DOHH2 (cell line): ENCODE measurements at regions not wholly inside any gene's neighbourhood (a gene's known extent, or its start where the extent isn't known, plus 50 kb on each side); places are given as distances from the start of the nearest gene placed in this dataset.

Experiments used
- H3F3A ChIP-seq: fragments of 200-600 bp; sonication (generic), shearing (Covaris generic); 2 replicates; pipeline ENCODE4 v1.6.0; 2016; ENCODE audit warnings: antibody characterized with exemption, mild to moderate bottlenecking; ENCODE audit not compliant: control insufficient read depth, insufficient read depth
- H3K27ac ChIP-seq: fragments of 200-600 bp; sonication (generic); 2 replicates; pipeline ENCODE4 v1.5.1; 2014; ENCODE audit warnings: low read depth, mild to moderate bottlenecking, low read length, moderate library complexity
- H3K27me3 ChIP-seq: fragments of 200-600 bp; sonication (generic); 2 replicates; pipeline ENCODE4 v1.6.1; 2014; ENCODE audit warnings: mild to moderate bottlenecking, low read length, mixed read lengths; ENCODE audit not compliant: control insufficient read depth
- H3K36me3 ChIP-seq: fragments of 200-600 bp; sonication (generic); 2 replicates; pipeline ENCODE4 v1.6.1; 2014; ENCODE audit warnings: mild to moderate bottlenecking, low read length, moderate library complexity, mixed read lengths; ENCODE audit not compliant: control insufficient read depth
- H3K4me1 ChIP-seq: fragments of 200-600 bp; sonication (generic); 2 replicates; pipeline ENCODE4 v1.6.1; 2014; ENCODE audit warnings: mild to moderate bottlenecking, low read length, mixed read lengths; ENCODE audit not compliant: control insufficient read depth
- H3K4me2 ChIP-seq: fragments of 200-600 bp; sonication (generic); 2 replicates; pipeline ENCODE4 v1.6.0; 2014; ENCODE audit warnings: mild to moderate bottlenecking, low read length, moderate library complexity
- H3K4me3 ChIP-seq: fragments of 200-600 bp; sonication (generic); 2 replicates; pipeline ENCODE4 v1.5.1; 2014; ENCODE audit warnings: mild to moderate bottlenecking, low read length, mixed read lengths
- H3K79me2 ChIP-seq: fragments of 200-600 bp; sonication (generic); 2 replicates; pipeline ENCODE4 v1.6.1; 2014; ENCODE audit warnings: mild to moderate bottlenecking, low read length, mixed read lengths; ENCODE audit not compliant: control insufficient read depth
- H3K9me2 ChIP-seq: fragments of 200-600 bp; sonication (generic); replicated peaks from 2 replicates; pipeline ENCODE4 v1.6.1; 2014; ENCODE audit warnings: mild to moderate bottlenecking, low read length, mixed read lengths; ENCODE audit not compliant: control insufficient read depth
- H3K9me3 ChIP-seq: fragments of 200-600 bp; sonication (generic); 2 replicates; pipeline ENCODE4 v1.6.1; 2014; ENCODE audit warnings: antibody characterized with exemption, low read length, mixed read lengths; ENCODE audit not compliant: control insufficient read depth, insufficient read depth
- H4K20me1 ChIP-seq: fragments of 200-600 bp; sonication (generic); 2 replicates; pipeline ENCODE4 v1.6.0; 2014; ENCODE audit warnings: low read depth, mild to moderate bottlenecking, antibody characterized with exemption, low read length, moderate library complexity; ENCODE audit not compliant: control insufficient read depth, insufficient read depth
- EZH2phosphoT487 ChIP-seq: fragments of 200-600 bp; sonication (generic); IDR thresholded peaks from 2 replicates; pipeline ENCODE4 v1.6.1; 2017; ENCODE audit warnings: borderline replicate concordance, mild to moderate bottlenecking, antibody characterized with exemption, low read length, moderate library complexity, mixed read lengths
- TF ChIP-seq, protein P1 (sequence below): fragments of 200-600 bp; sonication (generic); IDR thresholded peaks from one replicate; pipeline ENCODE4 v1.5.1; 2014; ENCODE audit warnings: antibody characterized with exemption, mild to moderate bottlenecking, low read depth, low read length; ENCODE audit not compliant: poor library complexity, severe bottlenecking

DNA sequence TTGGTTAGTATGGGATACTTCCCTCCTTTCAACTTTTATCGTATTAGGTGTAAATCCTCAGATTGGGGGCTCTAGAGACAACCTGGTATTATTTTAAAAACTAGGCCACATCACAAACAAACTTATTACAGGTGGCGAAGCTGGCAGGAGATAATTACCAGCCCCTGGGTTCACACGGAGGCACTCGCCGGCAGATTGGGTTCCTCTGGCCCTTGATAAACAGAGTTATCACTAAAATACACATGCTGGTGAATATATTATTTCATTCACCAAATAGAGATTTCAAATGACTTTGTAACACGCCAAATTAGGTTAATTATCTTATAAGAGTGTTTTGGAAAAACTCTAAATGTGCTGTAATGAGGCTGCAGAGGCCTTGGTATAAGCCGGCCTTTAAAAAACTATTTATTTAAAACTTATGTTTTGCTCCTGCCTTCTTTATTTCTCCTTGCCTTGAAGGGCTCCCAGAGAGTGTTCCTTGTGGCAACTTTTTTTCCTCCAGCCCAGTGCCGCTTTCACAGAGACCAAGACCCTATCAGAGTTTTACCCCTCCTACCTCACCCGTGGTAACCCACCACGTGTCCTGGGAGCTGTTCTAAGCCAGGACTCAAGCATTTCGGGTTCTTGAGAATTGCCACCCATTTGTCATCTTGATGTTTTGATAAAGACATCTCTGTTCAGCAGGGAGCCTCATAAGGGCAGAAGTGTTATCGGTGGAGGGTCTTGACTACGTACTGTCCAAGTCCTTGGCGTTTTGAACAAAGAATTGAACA lies 468.6 kb upstream of the CFAP20DC start:
- no peaks in the 10 kb centered on the region for H3K27me3 ChIP-seq
- no peaks in the 10 kb centered on the region for H3K9me2 ChIP-seq
- no peak overlapping the region for H3K27ac ChIP-seq
- H3K36me3 ChIP-seq, result no peaks in the 10 kb centered on the region
- no peak overlapping the region for H3K4me2 ChIP-seq
- TF ChIP-seq, protein P1, sequence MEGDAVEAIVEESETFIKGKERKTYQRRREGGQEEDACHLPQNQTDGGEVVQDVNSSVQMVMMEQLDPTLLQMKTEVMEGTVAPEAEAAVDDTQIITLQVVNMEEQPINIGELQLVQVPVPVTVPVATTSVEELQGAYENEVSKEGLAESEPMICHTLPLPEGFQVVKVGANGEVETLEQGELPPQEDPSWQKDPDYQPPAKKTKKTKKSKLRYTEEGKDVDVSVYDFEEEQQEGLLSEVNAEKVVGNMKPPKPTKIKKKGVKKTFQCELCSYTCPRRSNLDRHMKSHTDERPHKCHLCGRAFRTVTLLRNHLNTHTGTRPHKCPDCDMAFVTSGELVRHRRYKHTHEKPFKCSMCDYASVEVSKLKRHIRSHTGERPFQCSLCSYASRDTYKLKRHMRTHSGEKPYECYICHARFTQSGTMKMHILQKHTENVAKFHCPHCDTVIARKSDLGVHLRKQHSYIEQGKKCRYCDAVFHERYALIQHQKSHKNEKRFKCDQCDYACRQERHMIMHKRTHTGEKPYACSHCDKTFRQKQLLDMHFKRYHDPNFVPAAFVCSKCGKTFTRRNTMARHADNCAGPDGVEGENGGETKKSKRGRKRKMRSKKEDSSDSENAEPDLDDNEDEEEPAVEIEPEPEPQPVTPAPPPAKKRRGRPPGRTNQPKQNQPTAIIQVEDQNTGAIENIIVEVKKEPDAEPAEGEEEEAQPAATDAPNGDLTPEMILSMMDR, result no peak
- no peak for TF ChIP-seq EZH2phosphoT487
- no peaks in the 10 kb centered on the region for H3K9me3 ChIP-seq
- no peak overlapping the region for H3K4me3 ChIP-seq
- H4K20me1 ChIP-seq, result no peaks in the 10 kb centered on the region
- no peaks in the 10 kb centered on the region for H3K79me2 ChIP-seq
- H3F3A ChIP-seq, result no peaks in the 10 kb centered on the region
- H3K4me1 ChIP-seq, result no peaks in the 10 kb centered on the region

DNA sequence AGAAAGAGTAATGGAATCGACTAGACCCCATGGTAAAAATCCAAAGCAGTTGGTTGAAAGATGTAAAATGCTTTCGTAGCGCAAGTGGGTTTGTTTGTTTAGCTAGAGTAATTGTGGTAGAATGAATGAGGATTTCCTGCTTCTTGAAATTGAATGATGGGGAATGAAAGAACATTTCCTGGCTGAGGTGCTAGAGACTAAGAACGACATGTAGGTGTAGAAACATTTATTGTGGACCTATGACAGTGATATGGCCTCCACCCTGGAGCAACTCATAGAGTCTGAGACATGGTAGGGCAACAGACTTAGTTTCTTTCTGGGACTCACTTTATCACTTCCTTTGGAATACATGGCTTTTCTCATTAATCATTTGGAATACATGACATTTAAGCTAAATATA lies 467.6 kb upstream of the CFAP20DC start:
- H3K79me2 ChIP-seq, result no peaks in the 10 kb centered on the region
- no peak overlapping the region for H3K27ac ChIP-seq
- H3K4me3 ChIP-seq, result no peak overlapping the region
- no peaks in the 10 kb centered on the region for H4K20me1 ChIP-seq
- H3K4me1 ChIP-seq, result no peaks in the 10 kb centered on the region
- no peaks in the 10 kb centered on the region for H3K36me3 ChIP-seq
- no peaks in the 10 kb centered on the region for H3K9me3 ChIP-seq
- H3K9me2 ChIP-seq, result no peaks in the 10 kb centered on the region
- no peaks in the 10 kb centered on the region for H3F3A ChIP-seq
- H3K4me2 ChIP-seq, result no peak overlapping the region
- TF ChIP-seq, protein P1, result no peak
- no peaks in the 10 kb centered on the region for H3K27me3 ChIP-seq

DNA sequence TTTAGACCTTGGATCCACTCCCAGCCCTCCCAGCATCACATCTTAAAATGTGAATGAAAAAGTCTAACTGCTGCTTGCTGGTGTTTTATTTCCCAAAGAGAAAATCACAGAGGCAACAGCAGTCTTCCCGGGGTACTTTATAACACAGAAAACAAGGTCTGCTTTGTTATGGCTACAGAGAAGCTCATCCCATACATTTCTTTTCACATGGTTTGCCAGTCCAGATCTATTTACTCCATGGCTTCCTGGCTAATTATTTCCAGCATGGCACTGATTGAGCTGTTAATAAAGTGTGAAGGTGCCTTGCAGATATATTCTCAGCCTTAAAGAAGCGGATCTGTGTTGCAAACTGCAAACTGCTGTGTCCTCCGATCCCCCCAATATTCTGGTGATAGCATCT lies 466.1 kb upstream of the CFAP20DC start:
- Histone ChIP-seq H3K27ac (no peak overlapping the region), H3K36me3 (no peaks in the 10 kb centered on the region), H4K20me1 (no peaks in the 10 kb centered on the region), H3K27me3 (no peaks in the 10 kb centered on the region), H3K9me2 (no peaks in the 10 kb centered on the region), H3F3A (no peaks in the 10 kb centered on the region), H3K4me2 (no peak overlapping the region), H3K79me2 (no peaks in the 10 kb centered on the region), H3K4me1 (no peaks in the 10 kb centered on the region), H3K9me3 (no peaks in the 10 kb centered on the region), H3K4me3 (no peak overlapping the region)
- TF ChIP-seq EZH2phosphoT487, result no peak
- TF ChIP-seq, protein P1, result no peak
